ENCODE measurements at regions not wholly inside any gene's neighbourhood (a gene's known extent, or its start where the extent isn't known, plus 50 kb on each side); places are given as distances from the start of the nearest gene placed in this dataset.

DNA sequence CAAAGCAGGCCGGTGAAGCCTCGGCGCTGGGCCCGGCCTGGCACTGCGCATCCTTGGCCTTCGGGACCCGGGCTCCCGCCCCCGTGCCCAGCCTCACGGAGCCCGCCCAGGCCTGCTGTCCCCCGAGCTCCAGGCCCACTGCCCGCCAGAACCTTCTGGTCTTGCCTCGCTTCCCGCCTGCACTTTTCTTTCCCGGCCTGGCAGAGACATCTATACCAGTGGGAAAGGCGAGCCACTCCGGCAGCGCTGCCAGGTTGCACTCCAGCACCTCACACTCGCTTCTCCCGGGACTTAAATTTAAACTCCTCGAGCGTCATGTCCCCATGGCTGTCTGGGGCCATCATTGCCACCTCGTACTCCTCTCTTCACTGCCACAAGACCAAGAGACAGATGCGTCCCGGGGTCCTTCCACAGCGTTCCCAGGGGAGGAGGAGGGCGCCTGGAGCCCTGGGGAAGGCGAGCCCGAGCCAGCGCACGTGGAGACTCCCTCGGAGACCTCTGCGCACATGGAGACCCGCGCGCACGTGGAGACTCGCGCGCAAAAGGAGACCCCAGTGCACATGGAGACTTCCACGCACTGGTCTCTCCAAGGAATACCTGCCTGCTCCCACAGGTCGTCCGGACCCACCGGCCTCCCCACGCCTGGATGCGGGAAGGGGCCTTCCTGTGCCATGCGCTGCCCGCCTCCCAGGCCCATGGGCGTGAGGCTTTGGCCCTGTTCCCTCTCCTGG is 253.1 kb upstream of the SALL3 start:
- no peak for DNase-seq

DNA sequence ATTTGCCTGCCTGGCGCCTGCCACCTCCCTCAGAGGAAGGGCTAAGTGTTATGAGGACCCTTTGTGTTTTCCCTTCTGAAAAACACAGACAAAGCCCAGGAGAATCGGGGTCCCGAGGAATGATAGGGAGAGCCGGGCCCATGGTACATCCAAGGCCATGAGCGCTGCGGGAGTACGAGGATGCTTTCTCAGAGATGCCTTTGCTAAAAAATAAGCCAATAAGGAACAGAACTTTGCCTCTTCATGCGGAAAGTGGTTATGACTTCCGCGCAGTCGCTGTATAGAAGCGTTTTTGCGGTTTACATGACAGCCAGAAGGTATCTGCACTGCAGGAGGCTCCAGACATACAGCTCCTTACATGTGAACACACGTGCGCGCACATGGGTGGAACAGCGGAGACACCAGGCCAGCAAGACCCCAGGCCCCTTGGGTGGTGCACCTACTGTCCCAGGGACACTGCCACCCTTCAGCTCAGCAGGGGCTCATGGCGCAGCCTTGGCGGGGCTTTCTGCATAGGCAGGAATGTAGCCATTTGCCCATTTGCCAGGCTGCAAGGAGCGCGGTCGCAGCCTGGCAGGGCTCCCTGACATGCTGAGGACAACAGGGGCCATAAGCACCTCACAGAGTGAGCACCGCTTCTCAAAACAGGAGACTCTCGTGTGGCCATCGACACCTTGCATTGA is 252.4 kb upstream of the SALL3 start:
- no peak for DNase-seq

DNA sequence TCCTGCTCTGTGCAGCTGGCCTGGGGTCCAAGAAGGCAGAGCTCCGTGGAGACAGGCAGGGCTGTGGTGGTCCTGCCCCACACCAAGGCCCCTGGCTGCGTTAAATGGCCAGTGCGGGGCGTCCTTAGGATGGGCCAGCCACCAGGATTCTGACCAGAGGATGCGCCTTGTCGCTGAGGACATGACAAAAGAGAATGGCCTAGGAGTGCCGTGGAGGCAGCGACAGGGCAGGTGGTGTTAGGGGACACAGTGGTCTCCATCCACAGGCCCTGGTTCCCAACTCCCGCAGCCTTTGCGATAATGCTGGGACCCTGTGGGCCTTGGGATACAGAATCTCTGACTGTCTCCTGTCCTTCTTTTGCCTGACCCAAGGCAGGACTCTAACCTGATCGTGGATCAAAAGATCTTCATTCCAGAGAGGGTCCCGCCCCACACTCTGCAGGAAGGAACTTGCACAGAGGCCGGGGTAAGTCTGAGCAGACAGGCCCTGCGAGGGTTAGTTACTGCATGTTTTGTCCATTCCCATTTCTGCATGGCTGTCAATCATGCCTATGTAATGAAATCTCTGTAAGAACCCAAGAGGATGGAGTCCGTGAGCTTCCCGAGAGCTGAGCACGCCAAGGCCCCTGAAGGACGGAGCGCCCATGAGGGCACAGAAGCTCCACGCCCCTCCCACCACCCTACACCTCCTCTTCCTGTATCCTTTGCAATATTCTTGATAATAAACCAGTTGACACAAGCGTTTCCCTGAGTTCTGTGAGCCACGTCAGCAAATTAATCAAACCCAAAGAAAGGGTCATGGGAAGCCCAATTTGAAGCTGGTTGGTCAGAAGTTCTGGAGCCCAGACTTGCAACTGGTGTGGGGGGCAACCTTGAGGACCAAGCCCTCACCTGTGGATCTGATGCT is 251.5 kb upstream of the SALL3 start:
- no peak for DNase-seq

DNA sequence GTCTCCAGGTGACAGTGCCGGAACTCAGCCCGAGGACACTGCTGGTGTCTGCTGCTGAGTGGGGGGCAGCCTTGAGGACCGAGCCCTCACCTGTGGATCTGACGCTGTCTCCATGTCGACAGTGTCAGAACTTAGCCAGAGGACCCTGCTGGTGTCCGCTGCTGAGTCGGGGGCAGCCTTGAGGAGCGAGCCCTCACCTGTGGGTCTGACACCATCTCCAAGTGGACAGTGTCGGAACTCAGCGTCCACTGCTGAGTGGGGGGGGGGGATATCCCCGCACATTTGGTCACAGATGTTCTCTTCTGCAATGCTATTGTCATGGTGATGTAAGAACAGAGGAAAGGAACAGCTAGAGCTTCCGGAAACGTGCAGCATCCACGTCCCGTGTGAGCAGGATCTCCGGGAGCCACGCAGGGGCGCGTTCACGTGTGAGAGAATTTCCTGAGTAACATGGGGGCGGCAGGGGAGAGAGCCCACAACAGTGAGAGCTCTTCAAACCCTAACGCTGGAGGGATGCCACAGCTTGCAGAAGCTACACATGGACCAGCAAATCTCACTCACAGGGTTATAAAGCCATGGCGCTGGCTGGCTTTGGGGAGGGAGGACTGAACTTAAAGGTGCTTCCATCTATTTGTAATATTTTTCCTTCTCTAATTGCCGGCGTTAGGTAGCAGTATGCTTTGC is 250.7 kb upstream of the SALL3 start:
- no peak for DNase-seq

DNA sequence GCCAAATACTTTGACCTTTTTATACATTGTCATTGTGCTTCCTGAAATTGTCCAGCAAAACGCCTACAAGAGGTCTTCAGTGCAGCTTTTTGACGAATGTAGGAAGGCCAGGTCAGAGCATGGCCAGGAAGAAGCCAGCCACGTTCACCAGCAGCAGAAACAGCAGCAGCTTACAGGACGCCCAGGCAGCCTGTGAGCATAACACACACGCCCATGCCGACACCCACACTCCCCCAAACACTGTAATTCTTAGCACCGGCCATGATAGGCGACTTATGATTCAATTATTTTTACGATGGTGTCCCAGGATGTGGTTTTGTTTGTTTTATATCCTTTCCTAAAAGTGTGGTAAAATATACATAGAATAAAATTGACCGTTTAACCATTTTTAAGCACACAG is 249.1 kb upstream of the SALL3 start:
- DNase-seq: no peak

DNA sequence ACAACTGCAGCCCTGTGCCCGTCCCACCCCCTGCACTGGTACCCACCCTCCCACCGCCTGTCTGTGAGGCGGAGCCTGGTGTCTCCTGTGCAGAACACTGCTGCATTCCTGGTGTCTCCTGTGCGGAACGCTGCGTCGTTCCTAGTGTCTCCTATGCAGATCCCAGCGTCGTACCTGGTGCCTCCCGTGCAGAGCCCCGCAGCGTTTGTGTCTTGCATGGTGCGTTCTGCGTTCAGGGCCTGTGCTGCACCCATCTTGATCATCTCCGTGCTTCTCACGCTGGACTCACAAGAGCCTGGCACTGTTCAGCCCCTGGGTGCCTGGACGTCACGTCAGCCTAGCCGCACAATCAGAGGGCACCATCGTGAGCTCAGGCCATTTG is 248.6 kb upstream of the SALL3 start:
- peak; percentile 35 for DNase-seq

DNA sequence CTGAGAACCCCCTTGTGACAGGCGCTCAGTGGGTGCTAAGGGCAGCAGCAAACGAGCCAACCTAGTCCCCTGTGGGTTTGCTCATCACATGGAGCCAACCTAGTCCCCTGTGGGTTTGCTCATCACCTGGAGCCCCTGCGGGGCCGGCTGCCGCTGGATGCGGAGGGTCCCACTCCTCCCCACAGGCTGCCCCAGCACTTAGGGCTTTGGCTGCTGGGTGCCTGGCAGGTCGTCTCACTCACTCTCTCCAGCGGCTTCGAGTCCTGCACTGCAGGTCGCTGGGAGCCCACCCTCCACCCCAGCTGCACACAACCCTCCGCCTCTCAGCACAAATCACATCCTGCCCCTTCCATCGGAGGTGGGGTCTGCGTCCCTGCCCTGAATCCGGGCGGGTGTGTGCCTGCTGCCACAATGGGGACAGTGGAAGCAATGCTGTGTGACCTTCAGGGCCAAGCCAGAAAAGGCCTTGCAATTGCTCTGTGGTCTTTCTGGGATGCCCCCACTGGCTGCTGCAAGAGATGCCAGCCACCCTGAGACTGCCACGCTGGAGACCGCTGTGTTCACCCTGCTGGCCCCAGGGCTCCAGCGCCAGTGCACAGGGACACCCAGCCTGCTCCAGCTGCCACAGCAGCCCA is 248.1 kb upstream of the SALL3 start:
- DNase-seq: no peak

DNA sequence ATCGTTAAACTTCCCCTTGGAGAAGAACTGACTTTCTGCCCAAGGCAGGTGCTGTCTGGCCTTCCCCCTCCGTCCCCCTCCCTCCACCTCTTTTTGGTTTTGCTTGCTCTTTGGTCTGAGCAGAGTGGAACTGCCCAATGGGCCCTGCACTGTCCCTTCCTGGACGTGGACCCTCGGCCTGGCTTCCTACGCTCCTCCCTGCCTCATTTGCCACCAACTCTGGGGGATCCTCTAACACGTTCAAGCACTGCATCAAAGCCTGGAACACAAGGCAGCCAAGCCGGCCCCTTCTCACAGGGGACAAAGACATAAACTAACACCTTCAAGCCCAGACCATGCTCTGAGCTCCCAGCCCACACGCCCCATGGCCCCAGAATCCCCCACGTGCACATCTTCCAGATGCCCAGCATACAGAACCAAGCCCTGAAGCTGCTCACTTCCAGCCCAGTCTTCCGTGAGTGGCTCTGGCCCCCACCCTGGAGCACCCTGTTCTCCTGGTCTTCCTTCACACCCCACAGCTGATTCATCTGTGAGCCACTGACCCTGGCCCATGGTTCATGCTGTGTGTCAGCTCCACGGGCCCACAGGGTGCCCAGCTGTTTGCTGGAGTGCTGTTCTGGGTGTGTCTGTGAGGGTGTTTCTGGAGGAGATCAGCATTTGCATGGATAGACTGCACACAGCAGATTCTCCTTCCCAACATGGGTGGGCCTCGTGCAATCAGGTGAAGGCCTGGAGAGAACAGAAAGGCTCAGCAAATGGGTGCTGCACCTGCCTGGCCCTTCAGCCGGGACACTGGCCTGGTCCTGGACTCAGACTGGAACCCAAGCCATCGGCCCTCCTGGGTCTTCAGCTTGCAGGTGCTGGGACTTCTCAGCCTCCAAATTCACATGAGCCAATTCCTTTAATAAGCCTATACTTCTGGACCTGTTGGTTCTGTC is 247.1 kb upstream of the SALL3 start:
- DNase-seq: no peak

DNA sequence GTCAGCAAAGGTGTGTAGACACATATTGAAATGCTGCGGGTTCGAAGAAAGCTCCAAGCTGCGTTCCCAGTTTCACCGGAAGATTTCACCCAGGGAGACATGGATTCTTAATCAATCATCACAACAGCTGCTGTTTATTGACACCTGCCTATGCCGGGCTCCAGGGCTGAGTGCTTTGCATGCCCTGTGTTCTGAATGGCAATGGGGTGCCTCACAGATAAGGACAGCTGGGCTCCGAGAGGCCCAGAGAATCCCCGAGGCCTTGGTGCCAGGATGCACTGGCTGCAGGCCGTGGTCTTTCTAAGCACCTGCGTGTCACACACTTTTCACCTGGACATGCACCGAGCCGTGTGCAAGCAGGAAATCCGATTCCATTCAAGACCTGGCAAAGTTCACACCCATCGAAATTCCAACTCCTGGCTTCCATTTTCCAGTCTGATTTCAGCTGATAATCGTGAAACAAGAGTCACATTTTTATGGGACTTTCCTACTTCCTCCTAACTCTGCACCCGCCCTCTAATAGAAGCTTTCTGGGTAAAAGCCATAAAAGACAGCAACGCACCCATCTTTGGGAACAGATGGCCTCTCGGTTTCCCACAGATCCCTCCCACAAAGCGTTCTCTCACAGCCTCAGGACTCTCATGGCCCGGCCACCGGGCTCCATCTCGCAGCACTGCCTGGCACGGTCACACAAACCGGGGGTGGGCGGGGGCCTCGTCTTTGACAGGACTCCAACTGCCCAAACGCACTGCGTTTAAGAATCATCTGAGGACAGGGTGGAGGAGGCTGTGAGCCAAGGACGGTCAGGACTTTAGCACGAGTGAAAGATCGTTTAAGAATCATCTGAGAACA is 245.6 kb upstream of the SALL3 start:
- no peak for DNase-seq

DNA sequence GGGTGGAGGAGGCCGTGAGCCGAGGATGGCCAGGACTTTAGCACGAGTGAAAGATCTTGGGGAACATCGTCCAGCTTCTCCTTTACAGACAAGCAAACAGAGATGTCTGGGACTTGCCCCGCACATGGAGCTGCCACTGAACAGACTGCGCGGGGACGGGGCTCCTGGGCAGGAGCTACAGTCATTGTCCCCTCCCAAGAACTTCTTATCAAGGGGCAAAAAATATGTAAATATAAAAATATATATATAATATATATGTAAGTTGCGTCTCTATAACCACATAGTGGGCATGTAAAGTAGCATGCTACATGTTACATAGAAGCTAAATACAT is 245.0 kb upstream of the SALL3 start:
- DNase-seq: no peak

DNA sequence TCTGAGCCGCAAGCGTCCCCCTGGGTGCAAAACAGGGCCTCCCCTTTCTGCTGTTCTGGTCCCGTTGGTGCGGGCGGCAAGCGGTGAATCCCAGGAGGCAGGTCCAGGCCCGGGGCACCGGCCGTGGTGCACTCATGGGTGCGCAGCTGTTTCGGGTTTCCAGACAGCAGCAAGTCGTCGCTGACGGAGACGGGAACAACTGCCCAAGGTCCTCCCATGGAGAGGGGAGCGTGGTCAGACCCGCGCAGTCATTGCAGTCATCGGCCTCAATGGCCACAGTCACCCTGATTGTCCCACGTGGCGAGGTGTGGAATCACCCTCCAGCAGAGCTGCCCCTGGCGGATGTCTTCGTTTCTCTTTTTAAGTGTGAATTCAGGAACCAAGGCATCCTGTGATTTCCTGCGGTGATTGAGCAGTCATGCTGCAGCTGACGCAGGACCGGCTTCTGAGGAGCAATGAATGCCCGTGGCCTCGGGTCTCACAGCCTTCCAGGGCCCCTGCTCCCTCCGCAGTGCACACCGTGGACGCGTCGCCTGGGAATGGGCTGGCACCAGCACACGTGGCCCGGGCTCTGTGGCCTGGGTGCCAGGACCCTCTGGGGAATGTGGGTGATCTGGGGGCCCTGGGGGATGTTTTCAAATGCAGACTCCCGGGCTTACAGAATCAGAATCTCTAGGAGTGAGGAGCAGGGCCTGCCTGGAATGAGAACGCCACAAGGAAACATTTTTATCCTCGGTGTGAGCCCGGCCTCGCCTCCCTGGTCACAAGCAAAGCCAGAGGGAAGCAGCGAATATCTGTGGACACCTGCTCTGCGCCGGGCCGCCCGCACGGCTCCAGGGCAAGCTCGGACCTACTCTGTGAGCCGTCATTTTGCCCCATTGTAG is 244.2 kb upstream of the SALL3 start:
- no peak for DNase-seq

DNA sequence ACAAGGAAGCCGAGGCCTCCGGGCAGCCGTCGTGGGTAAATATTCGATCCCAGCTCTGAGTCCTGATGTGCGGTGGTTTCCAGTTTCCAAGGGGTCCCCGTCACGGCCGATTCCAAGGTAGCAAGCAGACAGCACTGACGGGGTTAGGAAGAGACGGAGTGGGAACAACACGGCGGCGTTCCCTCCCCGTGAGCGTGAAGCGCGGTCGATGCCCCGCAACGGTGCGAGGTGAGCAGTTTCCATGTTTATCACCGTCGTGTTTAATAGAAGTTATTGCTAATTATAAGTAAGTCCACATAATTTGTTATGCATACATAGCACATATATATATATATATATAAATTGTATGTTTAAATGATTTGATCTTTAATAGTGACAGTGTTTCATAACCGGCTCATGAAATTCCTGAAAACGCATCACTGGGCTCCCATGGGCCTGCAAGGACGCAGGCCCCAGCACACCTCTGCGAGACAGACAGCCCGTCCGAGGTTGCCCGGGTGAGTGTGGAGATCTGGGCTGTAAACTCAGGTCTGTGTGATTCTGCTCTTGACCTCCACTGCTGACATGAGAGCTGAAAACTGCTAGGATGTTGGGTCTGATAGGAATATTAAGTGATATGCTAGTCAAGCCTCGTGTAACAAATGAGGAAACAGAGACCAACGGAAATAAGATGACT is 243.5 kb upstream of the SALL3 start:
- no peak for DNase-seq

DNA sequence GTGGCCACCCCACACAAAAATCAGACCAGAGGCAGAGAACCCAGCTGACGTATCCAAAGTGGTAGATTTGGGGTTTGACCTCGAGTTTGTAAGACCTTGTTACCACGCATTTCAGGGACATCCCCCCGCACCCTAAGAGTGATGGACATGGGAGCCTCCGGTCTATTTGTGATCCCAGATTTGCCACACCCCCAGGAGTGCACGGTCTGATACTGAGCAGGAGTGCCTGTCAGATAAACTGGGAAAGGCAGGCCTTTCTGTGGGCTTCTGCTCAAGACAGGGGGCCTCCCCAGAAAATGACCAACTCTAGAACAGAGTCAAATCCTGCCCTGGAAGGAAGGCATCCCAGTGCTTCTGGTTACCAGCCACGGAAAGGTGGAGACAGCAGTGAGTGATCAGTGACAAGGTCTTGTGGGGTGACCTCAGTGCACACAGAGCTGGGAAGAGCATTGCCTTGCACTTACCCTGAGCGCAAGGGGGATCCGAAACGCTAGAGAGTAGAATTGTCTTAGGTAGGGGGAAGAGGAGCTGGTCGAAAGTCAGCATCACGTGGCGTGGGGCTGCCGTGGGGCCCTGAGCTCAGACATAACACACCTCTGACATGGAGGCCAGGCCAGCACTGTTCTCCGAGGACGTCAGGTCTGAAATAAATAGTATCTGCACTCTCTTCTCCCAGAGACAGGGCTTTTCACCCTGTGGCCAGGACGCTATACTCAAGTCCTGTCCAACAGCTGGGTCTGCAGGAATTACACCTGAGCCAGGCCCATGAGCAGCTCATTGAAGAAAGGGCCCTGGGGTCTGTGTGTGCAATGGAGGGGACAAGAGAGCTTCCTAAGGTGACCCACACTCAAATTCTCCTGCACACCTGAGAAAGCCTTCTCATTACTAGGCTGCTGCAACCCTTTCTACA is 242.4 kb upstream of the SALL3 start:
- DNase-seq: no peak

DNA sequence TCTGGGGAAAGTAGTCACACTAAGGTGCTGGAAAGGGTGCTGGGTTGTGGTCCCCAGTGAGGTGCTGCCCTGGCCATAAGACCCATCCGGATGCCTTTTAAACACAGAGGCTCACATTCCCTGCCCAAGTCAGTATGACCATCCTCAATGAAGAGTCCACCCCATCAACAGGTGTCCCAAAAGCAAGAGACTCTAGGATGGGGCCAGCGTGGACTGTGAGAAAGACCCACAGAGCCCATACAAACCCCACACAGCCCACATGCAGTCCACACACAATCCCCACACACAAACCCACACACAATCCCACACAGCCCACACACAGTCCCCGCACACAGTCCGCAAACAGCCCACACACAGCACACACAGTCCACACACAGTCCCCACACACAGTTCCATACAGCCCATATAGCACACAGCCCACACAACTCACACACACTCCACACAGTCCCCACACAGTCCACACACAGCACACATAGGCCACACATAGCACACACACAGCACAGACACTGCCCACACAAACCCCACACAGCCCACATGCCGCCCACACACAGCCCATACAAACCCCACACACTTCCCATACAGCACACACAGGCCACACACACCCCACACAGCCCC is 241.4 kb upstream of the SALL3 start:
- no peak for DNase-seq

DNA sequence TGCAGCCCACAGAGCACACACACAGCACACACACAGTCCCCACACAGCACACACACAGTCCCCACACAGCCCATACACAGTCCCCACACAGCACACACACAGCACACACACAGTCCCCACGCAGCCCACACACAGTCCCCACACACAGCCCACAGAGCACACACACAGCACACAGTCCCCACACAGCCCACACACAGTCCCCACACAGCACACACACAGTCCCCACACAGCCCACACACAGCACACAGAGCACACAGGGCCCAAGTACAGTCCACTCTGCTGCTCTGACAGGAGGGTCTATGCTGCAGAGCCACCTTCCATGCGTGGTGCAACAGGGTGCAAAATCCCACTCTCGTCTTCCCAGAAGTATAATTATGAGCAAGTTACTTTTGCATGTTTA is 240.5 kb upstream of the SALL3 start:
- DNase-seq: no peak

DNA sequence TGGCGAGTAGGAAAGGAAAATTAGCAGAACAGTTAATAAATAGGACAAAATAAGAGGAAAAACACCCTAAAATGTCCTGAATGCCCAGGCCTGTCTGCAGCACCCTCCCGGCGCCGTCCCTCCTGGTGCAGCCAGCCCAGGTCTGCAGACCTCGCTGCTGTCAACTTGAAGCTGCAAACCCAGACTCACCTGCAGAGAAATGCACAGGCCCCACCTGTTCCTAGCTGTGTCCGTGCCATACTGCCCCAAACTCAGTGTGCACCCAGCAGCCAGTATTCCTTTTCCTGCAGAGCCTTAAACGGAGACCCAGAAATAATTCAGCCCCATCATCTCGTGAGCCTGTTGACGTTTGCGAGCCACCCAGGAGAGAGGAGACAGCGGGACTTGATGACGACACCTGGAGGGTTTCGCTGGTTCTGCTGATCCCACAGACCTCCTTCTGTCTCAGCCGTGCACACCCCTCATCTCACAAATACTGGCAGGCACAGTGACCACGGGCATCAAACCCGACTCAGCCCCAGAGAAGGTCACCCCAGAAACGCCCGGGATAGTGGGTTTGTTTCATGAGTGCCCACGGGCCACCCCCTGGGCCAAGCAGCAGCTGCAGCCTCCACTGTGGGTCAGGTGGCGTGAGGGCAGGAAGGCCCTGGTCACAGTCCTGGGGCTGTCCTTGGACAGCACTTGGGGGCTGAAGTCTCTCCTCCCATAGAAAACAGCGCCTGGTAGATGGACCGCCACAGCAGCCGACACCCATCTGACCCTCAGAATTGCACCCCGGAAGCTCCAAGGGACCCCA is 239.5 kb upstream of the SALL3 start:
- DNase-seq: no peak

All from renal pelvis (tissue), 1 donor.